DMS114 treated with DMSO at 0.1 percent for 48 hours (cell line): ENCODE measurements at regions not wholly inside any gene's neighbourhood (a gene's known extent, or its start where the extent isn't known, plus 50 kb on each side); places are given as distances from the start of the nearest gene placed in this dataset.

Experiments used
- DNase-seq: peaks from one replicate; lab custom pipeline; 2025; ENCODE audit not compliant: unreplicated experiment; lab: John Stamatoyannopoulos, UW

- DNase-seq: no peak
Measured at GRCh38 chr7:1358376-1359050, 100.8 kb downstream of the MICALL2 start.

- DNase-seq: no peak
Measured at GRCh38 chr7:1359051-1359400, 100.2 kb downstream of the MICALL2 start.

- no peak for DNase-seq
Measured at GRCh38 chr7:1359681-1360485, 99.4 kb downstream of the MICALL2 start.

DNA sequence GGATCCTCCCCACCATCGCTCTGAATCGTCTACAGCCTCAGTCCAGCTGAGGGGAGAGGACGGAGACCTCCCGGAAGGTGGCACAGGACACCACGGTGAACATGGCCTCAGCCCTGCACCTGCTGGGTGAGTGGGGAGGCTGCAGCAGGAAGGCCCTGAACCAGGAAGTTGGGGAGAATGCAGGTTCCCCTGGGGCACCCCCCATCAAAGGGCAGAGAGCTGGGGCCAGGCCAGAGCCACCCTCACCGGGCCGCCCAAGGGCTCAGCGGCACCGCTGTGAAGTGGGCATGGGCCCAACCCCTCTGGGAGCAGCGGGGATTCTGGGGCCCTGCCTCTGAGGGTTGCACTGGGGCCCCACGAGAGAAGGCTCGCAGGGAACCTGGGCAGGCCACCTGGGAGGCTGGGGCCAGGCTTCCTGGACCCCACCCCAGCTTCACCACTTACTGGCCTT lies 98.7 kb downstream of the MICALL2 start:
- DNase-seq: no peak

DNA sequence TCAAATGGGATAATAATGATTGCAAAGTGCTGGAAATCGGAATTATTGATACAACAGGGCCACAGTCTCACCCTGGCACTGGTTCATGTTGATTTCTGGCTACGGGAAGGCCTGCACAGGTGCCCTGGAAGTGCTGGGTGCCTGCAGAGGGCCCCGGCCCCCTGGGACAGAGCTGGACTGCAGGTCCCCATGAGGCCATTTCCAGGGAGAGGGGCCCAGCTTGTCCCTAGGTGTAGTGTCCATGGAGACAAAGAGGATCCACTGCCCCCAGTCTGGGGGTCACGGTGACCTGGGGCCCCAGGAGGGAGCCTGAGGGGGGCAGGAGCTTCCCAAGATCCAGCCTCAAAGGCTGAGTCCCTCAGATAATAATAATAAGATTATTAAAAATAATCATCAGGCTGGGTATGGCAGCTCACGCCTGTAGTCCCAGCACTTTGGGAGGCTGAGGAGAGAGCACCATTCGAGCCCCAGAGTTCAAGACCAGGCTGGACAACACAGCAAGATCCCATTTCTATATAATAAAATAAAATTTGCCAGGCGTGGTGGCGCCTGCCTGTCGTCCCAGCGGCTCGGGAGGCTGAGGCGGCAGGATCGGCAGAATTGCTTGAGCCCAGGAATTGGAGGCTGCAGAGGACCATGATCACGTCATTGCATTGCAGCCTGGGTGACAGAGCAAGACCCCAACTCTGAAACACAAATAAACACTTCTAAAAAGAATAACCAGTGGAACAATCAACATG lies 98.1 kb downstream of the MICALL2 start:
- DNase-seq: no peak

DNA sequence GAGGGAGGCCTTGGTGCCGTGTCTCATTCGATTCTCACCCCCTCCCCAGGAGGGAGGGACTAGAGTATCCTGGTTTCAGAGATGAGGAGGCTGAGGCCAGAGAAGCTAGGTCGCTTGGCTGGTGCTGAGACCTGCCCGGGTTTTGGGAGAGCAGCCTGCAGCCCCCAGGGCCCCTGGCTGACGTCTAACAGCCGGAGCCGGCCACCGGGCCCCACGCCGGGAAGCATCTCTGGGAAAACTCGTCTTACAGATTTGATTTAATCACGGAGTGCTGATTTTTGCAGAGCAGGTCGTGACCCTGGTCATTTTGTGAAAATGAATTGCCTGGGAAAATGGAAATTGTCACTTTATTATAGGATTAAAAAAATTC lies 97.5 kb downstream of the MICALL2 start:
- no peak for DNase-seq

GRCh38 chr7:1362301-1362700 lies 97.0 kb downstream of the MICALL2 start:
- no peak for DNase-seq

DNA sequence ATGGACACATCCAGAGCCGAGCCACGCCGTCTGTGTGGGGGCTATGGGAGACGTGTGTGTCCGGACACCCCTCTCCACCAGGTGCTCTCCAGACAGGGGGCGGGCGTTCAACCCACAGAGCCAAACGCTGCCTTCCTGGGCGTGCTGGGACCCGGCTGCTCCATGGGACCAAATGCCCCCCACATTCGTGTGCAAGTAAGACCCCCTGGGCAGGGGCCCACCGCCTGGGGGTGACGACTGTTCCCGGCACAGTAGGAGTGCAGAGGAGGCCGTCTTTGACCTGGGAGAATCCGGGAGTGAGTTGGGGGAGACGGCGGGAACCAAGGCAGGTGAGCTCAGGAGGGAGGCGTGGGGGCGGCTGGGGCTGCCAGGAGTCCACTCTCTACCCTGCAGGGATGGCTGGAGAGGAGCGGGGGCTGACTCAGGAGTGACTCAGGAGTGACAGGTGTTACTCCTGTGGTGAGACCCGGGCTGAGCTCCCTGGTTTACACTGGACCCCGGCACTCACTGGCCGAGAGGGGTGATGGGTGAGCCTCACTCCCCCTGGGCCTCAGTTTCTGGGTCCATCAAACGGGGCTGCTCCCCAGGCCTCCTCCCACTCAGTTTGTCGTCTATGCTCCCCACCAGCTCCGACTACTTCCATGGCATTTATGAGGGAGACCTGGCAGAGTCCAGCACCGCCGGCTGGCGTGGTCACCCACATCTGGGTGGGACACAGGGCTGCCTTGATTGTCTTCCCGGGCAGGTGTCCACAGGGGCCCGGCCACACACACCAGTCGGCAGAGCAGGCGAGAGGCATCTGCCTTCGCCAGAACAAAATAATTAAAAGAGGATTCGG lies 95.0 kb downstream of the MICALL2 start:
- DNase-seq: no peak

DNA sequence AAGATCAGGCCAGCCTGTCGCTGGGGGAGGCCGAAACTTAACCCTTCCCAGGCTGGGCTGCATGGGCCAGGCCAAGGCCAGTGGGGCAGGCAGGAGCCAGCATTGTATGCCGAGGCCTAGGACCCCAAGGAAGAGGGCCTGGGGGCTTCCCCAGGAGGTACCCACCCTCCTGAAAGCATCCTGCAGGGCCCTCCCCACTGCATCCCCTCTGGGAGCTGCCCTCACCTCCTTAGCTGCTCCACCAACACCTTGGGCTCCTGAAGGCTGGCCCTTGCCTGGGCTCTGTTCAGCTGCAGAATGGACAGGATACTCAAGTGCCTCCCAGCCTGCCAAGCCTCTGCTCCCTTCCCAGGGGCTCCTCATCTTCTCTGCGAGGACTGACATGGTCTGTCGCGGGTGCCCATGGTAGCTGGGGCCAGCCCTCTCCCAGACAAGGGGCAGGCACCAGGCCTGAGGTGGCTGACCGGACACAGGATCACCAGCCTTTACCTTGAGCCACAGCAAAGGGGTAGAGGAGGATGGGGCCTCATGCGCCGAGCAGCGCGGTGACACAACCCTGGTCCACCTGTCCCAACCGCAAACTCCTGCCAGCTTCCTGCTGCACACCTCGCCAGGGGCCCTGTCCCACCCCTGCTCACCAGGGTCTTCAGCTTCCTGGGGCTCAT lies 94.2 kb downstream of the MICALL2 start:
- DNase-seq: no peak

GRCh38 chr7:1365846-1366245 lies 93.4 kb downstream of the MICALL2 start:
- DNase-seq: no peak

DNA sequence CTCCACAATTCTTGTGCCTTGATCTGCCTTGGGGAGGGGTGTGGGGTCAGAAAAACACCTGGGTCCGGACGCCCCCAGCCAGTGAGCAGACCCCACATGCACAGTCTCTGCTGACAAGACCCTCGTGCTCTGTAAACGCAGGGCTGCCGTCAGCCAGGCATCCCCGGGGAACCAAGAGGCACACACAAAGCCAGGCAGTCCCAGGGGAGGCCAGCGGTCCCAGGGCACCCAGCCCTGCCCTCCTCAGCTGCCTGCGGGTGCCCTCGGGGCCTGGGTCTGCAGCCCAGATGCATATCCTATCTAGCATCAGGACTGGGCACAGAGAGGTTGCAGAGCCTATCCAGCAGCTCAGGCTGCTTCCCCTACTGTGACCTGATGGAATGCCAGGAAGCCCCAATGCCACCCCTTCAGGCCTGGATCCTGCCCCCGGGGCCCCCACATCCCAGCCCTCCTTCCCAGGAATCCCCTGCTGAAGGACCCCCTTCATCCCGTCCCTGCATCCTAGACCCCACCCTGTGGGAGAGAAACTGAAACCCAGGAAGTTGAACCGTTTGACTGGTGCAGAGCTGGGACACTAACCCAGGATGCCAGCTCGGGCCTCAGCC lies 92.4 kb downstream of the MICALL2 start:
- DNase-seq: no peak

GRCh38 chr7:1367501-1368183 lies 91.6 kb downstream of the MICALL2 start:
- no peak for DNase-seq

- no peak for DNase-seq
Measured at GRCh38 chr7:1368184-1368681, 91.0 kb downstream of the MICALL2 start.

GRCh38 chr7:1368682-1369571 lies 90.3 kb downstream of the MICALL2 start:
- DNase-seq: peak; percentile 55

DNA sequence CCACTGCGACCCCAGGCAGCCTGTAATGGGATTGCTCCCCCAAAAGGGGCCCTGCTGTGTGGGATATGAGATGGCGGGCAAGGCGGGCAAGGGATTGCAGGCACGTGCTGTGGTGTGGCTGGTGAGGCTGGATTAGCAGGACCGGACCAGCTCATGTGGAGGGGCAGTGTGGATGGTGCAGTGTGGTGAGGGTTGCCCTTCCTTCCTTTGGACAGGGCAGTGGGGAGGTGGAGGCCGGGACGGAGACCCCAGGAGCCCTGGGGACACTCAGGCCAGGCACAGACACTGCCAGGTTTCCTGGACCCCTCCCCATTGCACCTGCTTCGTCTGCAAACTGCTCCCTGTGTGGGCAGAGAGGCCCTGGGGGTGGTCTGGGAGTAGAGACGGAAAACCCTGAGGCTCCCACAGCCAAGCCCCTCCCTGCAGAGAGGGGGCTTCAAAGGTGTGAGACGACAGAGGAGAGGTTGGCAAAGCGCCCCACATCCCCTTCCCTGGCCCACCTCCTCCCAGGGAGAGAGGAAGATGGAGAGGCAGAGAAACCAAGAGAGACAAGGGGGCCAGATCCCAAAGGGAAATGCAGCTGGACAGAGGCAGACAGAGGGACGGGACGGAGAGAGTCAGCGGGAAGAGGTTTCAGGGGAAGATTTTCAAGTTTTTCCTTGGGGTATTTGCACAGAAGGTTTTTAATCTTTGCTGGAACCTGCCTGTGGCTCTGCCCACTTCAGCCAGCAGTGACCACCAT lies 89.2 kb downstream of the MICALL2 start:
- DNase-seq: no peak

DNA sequence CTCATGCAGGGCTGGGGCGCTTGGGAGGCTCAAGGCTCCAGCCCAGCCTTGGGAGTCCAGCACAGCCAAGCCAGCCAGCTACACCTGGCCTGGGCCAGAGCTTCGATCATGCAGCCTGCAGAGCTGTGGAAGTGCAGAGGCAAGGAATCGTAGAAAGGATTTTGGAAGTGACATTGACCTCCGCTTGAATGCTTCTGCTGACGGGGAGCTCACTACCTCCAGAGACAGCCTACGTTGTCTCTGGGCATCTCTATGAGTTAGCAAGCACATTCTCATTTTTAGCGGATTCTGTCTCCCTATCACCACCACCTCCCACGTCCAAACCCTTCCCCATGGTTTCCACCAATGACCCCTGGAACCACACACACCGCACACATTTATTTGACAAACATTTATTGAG lies 88.5 kb downstream of the MICALL2 start:
- DNase-seq: no peak

GRCh38 chr7:1372063-1372462 lies 87.2 kb downstream of the MICALL2 start:
- no peak for DNase-seq
